Sigmoid colon (tissue), 6 donors: ENCODE measurements at regions not wholly inside any gene's neighbourhood (a gene's known extent, or its start where the extent isn't known, plus 50 kb on each side); places are given as distances from the start of the nearest gene placed in this dataset.

ENCODE experiments used
- DNase-seq: peaks from one replicate; pipeline ENCODE4 v3.0.0-alpha.2; 2019
- H3K27ac ChIP-seq, 4 donors: fragments of 200-600 bp; sonication (generic); one replicate each; pipeline ENCODE4 v1.5.1; 2016 to 2019; ENCODE audit warnings: mild to moderate bottlenecking in 1 of 4
- H3K27me3 ChIP-seq, 3 donors: fragments of 200-600 bp; sonication (generic); one replicate each; pipeline ENCODE4 v1.5.1; 2019; ENCODE audit warnings: mild to moderate bottlenecking in 1 of 3
- H3K36me3 ChIP-seq, 4 donors: fragments of 200-600 bp; sonication (generic); one replicate each; pipeline ENCODE4 v1.5.1; 2016 to 2019
- H3K4me1 ChIP-seq, 4 donors: fragments of 200-600 bp; sonication (generic); one replicate each; pipeline ENCODE4 v1.5.1; 2017 to 2019
- H3K4me3 ChIP-seq, 4 donors: fragments of 200-600 bp; sonication (generic); one replicate each; pipeline ENCODE4 v1.5.1; 2017 to 2019; ENCODE audit warnings: mild to moderate bottlenecking in 2 of 4, moderate library complexity in 1 of 4
- H3K9me3 ChIP-seq, 4 donors: fragments of 200-600 bp in 3 of 4; sonication (generic) in 3 of 4; one replicate each; pipeline versions ENCODE4 v1.5.1 to v1.6.1; 2013 to 2019
- EP300 ChIP-seq, 4 donors: sonication (generic); formaldehyde crosslinking; IDR thresholded peaks; one replicate each; pipeline ENCODE4 v1.6.1; 2017; ENCODE audit warnings: antibody characterized with exemption in 4 of 4
- POLR2A ChIP-seq, 2 donors: fragments of 450-650 bp; IDR thresholded peaks; one replicate each; pipeline ENCODE4 v1.6.1; 2016; ENCODE audit warnings: antibody characterized with exemption in 2 of 2, mild to moderate bottlenecking in 2 of 2, moderate library complexity in 2 of 2
- POLR2AphosphoS5 ChIP-seq, 4 donors: sonication (generic); formaldehyde crosslinking; IDR thresholded peaks; one replicate each; pipeline ENCODE4 v1.6.1; 2017; ENCODE audit warnings: antibody characterized with exemption in 4 of 4
- WGBS, 2 donors: extraction: QIAGEN DNeasy Blood & Tissue Kit; methylation state at CpG; one replicate each; pipeline ENCODE4 v1.1.7; 2013; 5-methylcytosine and 5-hydroxymethylcytosine counted together
- intact Hi-C: fragments of 100-400 bp; cut with DNase I; formaldehyde crosslinking; loops from one replicate; pipeline ENCODE4 v1.15.1; 2023
- TF ChIP-seq, protein P1 (sequence below), 4 experiments: fragments of 450-650 bp in 3 of 4; fragments of 200-600 bp in 1 of 4; IDR thresholded peaks; one replicate each; pipeline ENCODE4 v1.5.1; 2016 to 2019; ENCODE audit warnings: antibody characterized with exemption in 4 of 4, mild to moderate bottlenecking in 3 of 4, moderate library complexity in 2 of 4
- donor health status: healthy with polysubstance abuse.
- donor health status: healthy.

DNA sequence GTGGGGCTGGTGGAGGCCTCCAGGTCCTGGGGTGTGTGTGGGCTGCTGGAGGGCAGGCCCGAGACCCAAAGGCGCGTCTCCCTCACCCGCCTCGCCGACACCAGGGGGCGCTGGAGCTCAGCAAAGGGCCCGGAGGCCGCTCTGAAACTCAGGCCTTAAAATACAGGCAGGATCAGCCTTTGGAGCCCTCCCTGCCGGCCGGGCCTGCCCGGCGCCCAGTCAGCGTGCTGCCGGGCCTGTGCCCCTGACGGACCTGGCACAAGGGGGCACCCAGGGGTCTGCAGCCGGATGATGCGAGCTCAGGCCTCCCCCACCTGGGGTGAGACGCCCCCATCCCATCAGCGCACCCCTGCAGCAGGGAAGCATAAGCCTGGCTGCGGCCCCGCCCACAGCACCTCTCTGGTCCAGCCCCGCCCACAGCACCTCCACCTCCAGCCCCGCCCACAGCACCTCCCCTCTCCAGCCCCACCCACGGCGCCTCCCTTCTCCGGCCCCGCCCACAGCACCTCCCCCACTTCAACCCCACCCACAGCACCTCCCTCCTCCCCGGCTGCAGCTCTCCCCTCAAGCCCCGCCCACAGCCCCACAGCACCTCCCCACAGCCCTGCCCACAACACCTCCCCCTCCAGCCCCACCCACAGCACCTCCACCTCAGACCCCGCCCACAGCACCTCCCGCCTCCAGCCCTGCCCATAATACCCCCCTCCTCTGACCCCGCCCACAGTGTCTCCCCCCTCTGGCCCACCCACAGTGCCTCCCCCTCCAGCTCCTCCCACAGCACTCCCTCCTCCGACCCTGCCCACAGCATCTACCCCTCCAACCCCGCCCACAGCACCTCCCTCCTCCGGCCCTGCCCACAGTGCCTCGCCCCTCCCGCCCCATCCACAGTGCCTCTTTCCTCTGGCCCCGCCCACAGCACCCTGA is 92.8 kb upstream of the OTOS start:
- 3 to 4% methylated on average over 39 of the region's 39 CpGs for WGBS, 2 donors
- Histone ChIP-seq H3K27me3 (no peaks in the 10 kb centered on the region), H3K27ac (peak overlapping the region; percentile 52 to 69 (median 62)), H3K4me3 (peak overlapping the region; percentile 14 to 38 (median 26)), H3K4me1 (peaks cover 0 to 20% (median 14%) of the 10 kb centered on the region in 4 donors), H3K9me3 (peaks cover 0 to 6% (median 3%) of the 10 kb centered on the region in 4 donors), H3K36me3 (no peaks in the 10 kb centered on the region)
- intact Hi-C loops = loop anchor here (1.0 to 5.0 kb wide), 2 partner anchors 205 to 324 kb away; partner anchors contain the start of gene ANKMY1
- DNase-seq = peak; percentile 92
- TF ChIP-seq POLR2AphosphoS5 (IDR thresholded peaks at IDR 0.05) (no peak), EP300 (IDR thresholded peaks at IDR 0.05) (peak in 1 of 4 donors; percentile 3)
- TF ChIP-seq, protein P1, sequence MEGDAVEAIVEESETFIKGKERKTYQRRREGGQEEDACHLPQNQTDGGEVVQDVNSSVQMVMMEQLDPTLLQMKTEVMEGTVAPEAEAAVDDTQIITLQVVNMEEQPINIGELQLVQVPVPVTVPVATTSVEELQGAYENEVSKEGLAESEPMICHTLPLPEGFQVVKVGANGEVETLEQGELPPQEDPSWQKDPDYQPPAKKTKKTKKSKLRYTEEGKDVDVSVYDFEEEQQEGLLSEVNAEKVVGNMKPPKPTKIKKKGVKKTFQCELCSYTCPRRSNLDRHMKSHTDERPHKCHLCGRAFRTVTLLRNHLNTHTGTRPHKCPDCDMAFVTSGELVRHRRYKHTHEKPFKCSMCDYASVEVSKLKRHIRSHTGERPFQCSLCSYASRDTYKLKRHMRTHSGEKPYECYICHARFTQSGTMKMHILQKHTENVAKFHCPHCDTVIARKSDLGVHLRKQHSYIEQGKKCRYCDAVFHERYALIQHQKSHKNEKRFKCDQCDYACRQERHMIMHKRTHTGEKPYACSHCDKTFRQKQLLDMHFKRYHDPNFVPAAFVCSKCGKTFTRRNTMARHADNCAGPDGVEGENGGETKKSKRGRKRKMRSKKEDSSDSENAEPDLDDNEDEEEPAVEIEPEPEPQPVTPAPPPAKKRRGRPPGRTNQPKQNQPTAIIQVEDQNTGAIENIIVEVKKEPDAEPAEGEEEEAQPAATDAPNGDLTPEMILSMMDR (IDR thresholded peaks at IDR 0.05) = peak; percentile 83 to 93 (median 85)

DNA sequence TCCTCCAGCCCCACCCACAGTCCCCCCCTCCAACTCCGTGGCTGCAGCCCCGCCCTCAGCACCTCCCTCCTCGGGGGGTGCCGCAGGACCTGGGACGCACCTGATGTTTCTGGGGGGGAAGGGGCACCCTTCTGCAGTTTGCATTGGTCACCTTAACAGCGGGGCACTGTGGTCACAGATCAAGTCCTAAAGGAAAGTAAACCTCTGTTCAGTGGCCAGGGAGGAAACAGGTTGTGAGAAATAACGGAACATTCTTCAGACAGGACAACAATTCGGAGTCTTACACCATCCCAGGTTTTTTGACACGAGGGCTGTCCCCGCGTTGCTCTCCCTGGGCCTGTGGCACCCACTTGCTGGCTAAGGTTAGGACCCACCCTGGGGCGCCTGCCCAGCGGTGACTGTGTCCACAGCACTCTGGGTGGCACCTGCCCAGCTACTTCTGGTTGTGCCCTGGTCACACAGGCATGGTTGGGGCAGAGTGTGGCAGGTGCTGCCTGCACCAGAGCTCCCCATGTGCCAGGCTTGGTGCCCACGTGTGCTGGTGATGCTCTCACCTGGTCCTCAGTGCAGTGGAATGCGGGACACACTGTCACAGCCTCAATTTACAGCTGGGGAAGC is 93.5 kb upstream of the OTOS start:
- WGBS, 2 donors = 26 to 38% methylated on average over 15 of the region's 15 CpGs
- TF ChIP-seq, protein P1 (IDR thresholded peaks at IDR 0.05) = no peak
- TF ChIP-seq POLR2AphosphoS5 (IDR thresholded peaks at IDR 0.05) = no peak
- no peak for TF ChIP-seq EP300 (IDR thresholded peaks at IDR 0.05)
- TF ChIP-seq POLR2A (IDR thresholded peaks at IDR 0.05) = no peak
- Histone ChIP-seq H3K36me3 (no peaks in the 10 kb centered on the region), H3K4me1 (peaks cover 0 to 20% (median 14%) of the 10 kb centered on the region in 4 donors), H3K27ac (peak overlapping the region; percentile 43 to 69 (median 56)), H3K27me3 (no peaks in the 10 kb centered on the region), H3K9me3 (peaks cover 0 to 6% (median 3%) of the 10 kb centered on the region in 4 donors), H3K4me3 (no peak overlapping the region)
- intact Hi-C loops = loop anchor here (1.0 to 5.0 kb wide), 2 partner anchors 204 to 323 kb away; partner anchors contain the start of gene ANKMY1
- DNase-seq = peak; percentile 62

DNA sequence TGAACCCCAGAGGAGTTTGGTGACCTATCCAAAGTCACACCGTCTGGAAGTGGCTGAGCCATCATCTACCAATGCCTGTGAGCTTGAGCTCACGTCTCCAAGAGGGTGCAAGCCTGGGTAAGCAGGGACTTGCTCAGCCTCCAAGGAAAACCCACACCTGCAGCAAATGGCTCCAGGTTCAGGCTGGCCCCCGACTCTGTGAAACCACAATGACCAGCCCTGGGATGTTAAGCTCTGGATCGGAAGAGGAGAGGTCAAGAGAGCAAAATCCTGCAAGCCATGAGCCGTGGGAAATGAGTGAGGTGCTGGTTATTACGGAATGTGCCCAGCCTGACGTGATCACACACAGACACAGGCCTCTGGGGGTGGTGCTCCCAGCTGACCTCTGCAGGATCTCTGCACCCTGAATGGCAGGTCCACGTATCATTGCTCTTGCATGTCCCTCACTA is 94.1 kb upstream of the OTOS start:
- H3K4me3 ChIP-seq = no peak overlapping the region
- TF ChIP-seq POLR2A (IDR thresholded peaks at IDR 0.05) = no peak
- no peak for TF ChIP-seq POLR2AphosphoS5 (IDR thresholded peaks at IDR 0.05)
- no peaks in the 10 kb centered on the region for H3K36me3 ChIP-seq
- no peak for DNase-seq
- H3K9me3 ChIP-seq = peaks cover 0 to under 1% (median 0%) of the 10 kb centered on the region in 4 donors
- H3K27me3 ChIP-seq = no peaks in the 10 kb centered on the region
- intact Hi-C loops = loop anchor here (5.0 kb wide), 1 partner anchor 323 kb away; the partner anchor contains the start of gene ANKMY1
- WGBS, 2 donors = 52 to 79% methylated on average over 8 of the region's 8 CpGs
- H3K27ac ChIP-seq = peak overlapping the region in 2 of 4 donors; percentile 43 to 69
- peaks cover 0 to 20% (median 14%) of the 10 kb centered on the region in 4 donors for H3K4me1 ChIP-seq

DNA sequence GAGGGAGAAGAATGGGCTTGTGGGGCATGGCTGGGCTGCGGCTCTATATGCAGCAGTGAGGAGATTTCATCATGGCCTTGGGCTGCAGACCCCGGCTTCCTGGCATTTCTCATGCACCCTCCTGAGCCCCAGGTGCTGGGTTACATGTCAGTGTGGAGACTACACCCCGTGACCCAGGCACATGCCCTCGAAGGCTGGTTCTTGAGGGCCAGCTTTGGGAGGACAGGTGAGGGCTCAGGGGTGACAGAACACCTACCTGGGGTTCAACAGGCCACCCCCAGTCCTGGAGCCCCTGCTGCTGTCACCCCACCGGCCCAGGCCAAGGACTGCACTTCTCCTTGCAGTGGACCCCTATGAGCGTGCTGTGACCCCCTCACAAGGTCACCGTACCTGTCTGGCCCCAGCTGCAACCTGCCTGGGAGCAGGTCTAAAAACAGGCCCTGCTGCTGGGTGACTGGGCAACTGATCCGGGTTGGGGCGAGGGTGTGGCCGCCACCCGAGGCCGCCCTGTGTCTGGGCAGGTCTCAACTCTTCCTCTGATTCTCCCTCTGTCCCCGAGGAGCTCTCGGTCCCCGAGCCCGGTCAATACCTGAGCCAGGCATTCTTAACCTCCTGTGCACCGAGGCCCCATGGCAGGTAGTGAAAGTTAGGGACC is 94.8 kb upstream of the OTOS start:
- intact Hi-C loops = no loop called here
- Histone ChIP-seq H3K27me3 (no peaks in the 10 kb centered on the region), H3K4me3 (no peak overlapping the region), H3K27ac (no peak overlapping the region), H3K36me3 (no peaks in the 10 kb centered on the region), H3K4me1 (peaks cover 0 to 20% (median 14%) of the 10 kb centered on the region in 4 donors), H3K9me3 (no peaks in the 10 kb centered on the region)
- 68 to 86% methylated on average over 17 of the region's 17 CpGs for WGBS, 2 donors
- peak; percentile 58 for DNase-seq
- TF ChIP-seq POLR2AphosphoS5 (IDR thresholded peaks at IDR 0.05) (no peak), EP300 (IDR thresholded peaks at IDR 0.05) (no peak)
- TF ChIP-seq, protein P1 (IDR thresholded peaks at IDR 0.05) = no peak
